ENCODE measurements at regions not wholly inside any gene's neighbourhood (a gene's known extent, or its start where the extent isn't known, plus 50 kb on each side); places are given as distances from the start of the nearest gene placed in this dataset.

- no peak for DNase-seq (ENCODE audit: low read depth)
These were observed 127.7 kb upstream of the SLC14A2 start for GRCh38 chr18:45487581-45487980.

GRCh38 chr18:45488645-45489044 lies 126.6 kb upstream of the SLC14A2 start:
- DNase-seq (ENCODE audit: low read depth): no peak

GRCh38 chr18:45493830-45494229 lies 121.4 kb upstream of the SLC14A2 start:
- no peak for DNase-seq (ENCODE audit: low read depth)

GRCh38 chr18:45494811-45495210 lies 120.5 kb upstream of the SLC14A2 start:
- DNase-seq (ENCODE audit: low read depth): no peak

- no peak for DNase-seq (ENCODE audit: low read depth)
These were observed 118.5 kb upstream of the SLC14A2 start for GRCh38 chr18:45496741-45497140.

- no peak for DNase-seq (ENCODE audit: low read depth)
These were observed 117.5 kb upstream of the SLC14A2 start for GRCh38 chr18:45497595-45498286.

- DNase-seq (ENCODE audit: low read depth): no peak
These were observed 117.0 kb upstream of the SLC14A2 start for GRCh38 chr18:45498287-45498658.

- no peak for DNase-seq (ENCODE audit: low read depth)
These were observed 111.3 kb upstream of the SLC14A2 start for GRCh38 chr18:45503990-45504389.

GRCh38 chr18:45505497-45506206 lies 109.6 kb upstream of the SLC14A2 start:
- DNase-seq (ENCODE audit: low read depth): no peak

- no peak for DNase-seq (ENCODE audit: low read depth)
These were observed 108.3 kb upstream of the SLC14A2 start for GRCh38 chr18:45506951-45507350.

GRCh38 chr18:45509535-45509934 lies 105.7 kb upstream of the SLC14A2 start:
- no peak for DNase-seq (ENCODE audit: low read depth)

- DNase-seq (ENCODE audit: low read depth): no peak
These were observed 104.6 kb upstream of the SLC14A2 start for GRCh38 chr18:45510656-45511055.

GRCh38 chr18:45512363-45512953 lies 102.8 kb upstream of the SLC14A2 start:
- DNase-seq (ENCODE audit: low read depth): no peak

GRCh38 chr18:45517181-45517741 lies 98.0 kb upstream of the SLC14A2 start:
- DNase-seq (ENCODE audit: low read depth): no peak

GRCh38 chr18:45518311-45519155 lies 96.7 kb upstream of the SLC14A2 start:
- no peak for DNase-seq (ENCODE audit: low read depth)

GRCh38 chr18:45519411-45520280 lies 95.6 kb upstream of the SLC14A2 start:
- no peak for DNase-seq (ENCODE audit: low read depth)

GRCh38 chr18:45521136-45521535 lies 94.1 kb upstream of the SLC14A2 start:
- DNase-seq (ENCODE audit: low read depth): no peak

GRCh38 chr18:45521777-45522176 lies 93.5 kb upstream of the SLC14A2 start:
- DNase-seq (ENCODE audit: low read depth): no peak

GRCh38 chr18:45522371-45522770 lies 92.9 kb upstream of the SLC14A2 start:
- DNase-seq (ENCODE audit: low read depth): no peak

- no peak for DNase-seq (ENCODE audit: low read depth)
These were observed 90.0 kb upstream of the SLC14A2 start for GRCh38 chr18:45525301-45525700.
